ENCODE measurements at regions not wholly inside any gene's neighbourhood (a gene's known extent, or its start where the extent isn't known, plus 50 kb on each side); places are given as distances from the start of the nearest gene placed in this dataset.

- no peak overlapping the region for H3K4me3 ChIP-seq (ENCODE audit: low read depth in 1 of 2, low read length in 2 of 2)
- DNase-seq: no peak
- H3K4me1 ChIP-seq (ENCODE audit: insufficient read depth, low read length): no peaks in the 10 kb centered on the region
These were observed 1012.6 kb downstream of the BCL11A start for GRCh38 chr2:59540864-59541263.

GRCh38 chr2:59538398-59538911 lies 1015.0 kb downstream of the BCL11A start:
- peaks cover 3% of the 10 kb centered on the region for H3K9me3 ChIP-seq (ENCODE audit: insufficient read depth, low read length, severe bottlenecking)
- no peak overlapping the region for H3K4me2 ChIP-seq (ENCODE audit: insufficient read depth, low read length)
- H3K27ac ChIP-seq (ENCODE audit: low read length): no peak overlapping the region
- DNase-seq: no peak
- no peak for TF ChIP-seq CTCF (IDR thresholded peaks at IDR 0.05; ENCODE audit: borderline replicate concordance, extremely low read depth, low read length, poor library complexity, severe bottlenecking)
- TF ChIP-seq EZH2 (IDR thresholded peaks at IDR 0.05; ENCODE audit: borderline replicate concordance, low read depth, low read length, severe bottlenecking): no peak
- H2AFZ ChIP-seq (ENCODE audit: low read depth, low read length): no peak overlapping the region
- H4K20me1 ChIP-seq (ENCODE audit: insufficient read depth, low read length): no peaks in the 10 kb centered on the region
- no peaks in the 10 kb centered on the region for H3K27me3 ChIP-seq (ENCODE audit: insufficient read depth, low read length, poor library complexity)
- no peaks in the 10 kb centered on the region for H3K79me2 ChIP-seq (ENCODE audit: insufficient read depth, low read length)
- H3K4me1 ChIP-seq (ENCODE audit: insufficient read depth, low read length): no peaks in the 10 kb centered on the region
- H3K9ac ChIP-seq (ENCODE audit: low read depth, low read length): no peak overlapping the region
- no peaks in the 10 kb centered on the region for H3K36me3 ChIP-seq (ENCODE audit: insufficient read depth, low read length)
- no peak for ATAC-seq (ENCODE audit: insufficient read depth, low read depth)
- H3K4me3 ChIP-seq (ENCODE audit: low read depth in 1 of 2, low read length in 2 of 2): no peak overlapping the region

More at GRCh38 chr2:59540864-59541263, 1012.6 kb downstream of the BCL11A start:
- H3K9me3 ChIP-seq (ENCODE audit: insufficient read depth, low read length, severe bottlenecking): peaks cover 3% of the 10 kb centered on the region
- no peak overlapping the region for H3K27ac ChIP-seq (ENCODE audit: low read length)
- no peaks in the 10 kb centered on the region for H3K36me3 ChIP-seq (ENCODE audit: insufficient read depth, low read length)
- no peak overlapping the region for H2AFZ ChIP-seq (ENCODE audit: low read depth, low read length)
- ATAC-seq (ENCODE audit: insufficient read depth, low read depth): no peak
- no peaks in the 10 kb centered on the region for H3K27me3 ChIP-seq (ENCODE audit: insufficient read depth, low read length, poor library complexity)
- TF ChIP-seq EZH2 (IDR thresholded peaks at IDR 0.05; ENCODE audit: borderline replicate concordance, low read depth, low read length, severe bottlenecking) (no peak), CTCF (IDR thresholded peaks at IDR 0.05; ENCODE audit: borderline replicate concordance, extremely low read depth, low read length, poor library complexity, severe bottlenecking) (no peak)
- H3K9ac ChIP-seq (ENCODE audit: low read depth, low read length): no peak overlapping the region
- no peaks in the 10 kb centered on the region for H3K79me2 ChIP-seq (ENCODE audit: insufficient read depth, low read length)
- H4K20me1 ChIP-seq (ENCODE audit: insufficient read depth, low read length): no peaks in the 10 kb centered on the region
- no peak overlapping the region for H3K4me2 ChIP-seq (ENCODE audit: insufficient read depth, low read length)

DNA sequence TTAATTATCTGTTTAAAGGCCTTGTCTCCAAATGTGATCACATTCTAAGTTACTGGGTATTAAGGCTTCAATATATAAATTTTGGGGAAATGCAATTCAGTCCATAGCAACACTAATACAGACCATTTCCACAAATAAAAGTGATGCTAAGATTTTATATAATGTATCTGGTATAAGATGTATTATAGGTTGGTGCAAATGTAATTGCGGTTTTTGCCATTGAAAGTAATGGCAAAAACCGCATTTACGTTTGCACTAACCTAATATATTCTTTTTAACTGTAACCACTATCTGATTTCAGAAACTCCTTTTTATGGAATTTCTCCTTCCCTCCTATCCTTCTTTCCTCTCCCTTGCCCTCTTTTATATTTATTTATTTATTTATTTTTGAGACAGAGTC lies 1020.6 kb downstream of the BCL11A start:
- Histone ChIP-seq H3K4me1 (ENCODE audit: insufficient read depth, low read length) (peaks cover 19% of the 10 kb centered on the region), H4K20me1 (ENCODE audit: insufficient read depth, low read length) (no peaks in the 10 kb centered on the region), H3K4me2 (ENCODE audit: insufficient read depth, low read length) (no peak overlapping the region), H3K9me3 (ENCODE audit: insufficient read depth, low read length, severe bottlenecking) (peaks cover 2% of the 10 kb centered on the region), H3K27ac (ENCODE audit: low read length) (no peak overlapping the region), H3K36me3 (ENCODE audit: insufficient read depth, low read length) (no peaks in the 10 kb centered on the region), H3K4me3 (ENCODE audit: low read depth in 1 of 2, low read length in 2 of 2) (no peak overlapping the region), H3K79me2 (ENCODE audit: insufficient read depth, low read length) (no peaks in the 10 kb centered on the region), H3K27me3 (ENCODE audit: insufficient read depth, low read length, poor library complexity) (no peaks in the 10 kb centered on the region), H2AFZ (ENCODE audit: low read depth, low read length) (no peak overlapping the region), H3K9ac (ENCODE audit: low read depth, low read length) (no peak overlapping the region)
- ATAC-seq (ENCODE audit: insufficient read depth, low read depth) (no peak), DNase-seq (no peak)
- TF ChIP-seq CTCF (IDR thresholded peaks at IDR 0.05; ENCODE audit: borderline replicate concordance, extremely low read depth, low read length, poor library complexity, severe bottlenecking) (no peak), EZH2 (IDR thresholded peaks at IDR 0.05; ENCODE audit: borderline replicate concordance, low read depth, low read length, severe bottlenecking) (no peak)

DNA sequence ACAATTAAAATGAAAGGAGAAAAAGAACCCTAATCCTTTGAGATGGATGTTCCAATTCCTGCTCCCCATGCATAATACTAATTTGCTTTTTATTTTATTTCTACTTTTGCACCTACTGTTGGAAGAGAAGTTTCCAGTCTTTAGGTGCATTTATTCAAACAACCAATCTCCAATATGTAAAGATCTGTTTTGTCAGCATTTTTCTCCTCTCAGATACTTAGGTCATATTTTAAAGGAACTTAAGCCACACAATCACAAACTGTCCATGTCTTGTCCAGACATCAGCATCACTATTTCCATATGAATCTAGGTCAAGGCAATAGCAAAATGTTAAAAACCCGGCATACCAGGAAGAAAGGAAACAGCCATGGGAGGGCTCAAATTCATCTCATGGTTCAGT lies 1023.2 kb downstream of the BCL11A start:
- no peak overlapping the region for H3K4me3 ChIP-seq (ENCODE audit: low read depth in 1 of 2, low read length in 2 of 2)
- H3K27me3 ChIP-seq (ENCODE audit: insufficient read depth, low read length, poor library complexity): no peaks in the 10 kb centered on the region
- H3K27ac ChIP-seq (ENCODE audit: low read length): no peak overlapping the region
- H3K79me2 ChIP-seq (ENCODE audit: insufficient read depth, low read length): no peaks in the 10 kb centered on the region
- H3K9me3 ChIP-seq (ENCODE audit: insufficient read depth, low read length, severe bottlenecking): no peaks in the 10 kb centered on the region
- DNase-seq: no peak
- no peak overlapping the region for H2AFZ ChIP-seq (ENCODE audit: low read depth, low read length)
- TF ChIP-seq EZH2 (IDR thresholded peaks at IDR 0.05; ENCODE audit: borderline replicate concordance, low read depth, low read length, severe bottlenecking) (no peak), CTCF (IDR thresholded peaks at IDR 0.05; ENCODE audit: borderline replicate concordance, extremely low read depth, low read length, poor library complexity, severe bottlenecking) (no peak)
- H3K4me1 ChIP-seq (ENCODE audit: insufficient read depth, low read length): peaks cover 19% of the 10 kb centered on the region
- no peak overlapping the region for H3K4me2 ChIP-seq (ENCODE audit: insufficient read depth, low read length)
- ATAC-seq (ENCODE audit: insufficient read depth, low read depth): no peak
- H4K20me1 ChIP-seq (ENCODE audit: insufficient read depth, low read length): no peaks in the 10 kb centered on the region
- H3K36me3 ChIP-seq (ENCODE audit: insufficient read depth, low read length): no peaks in the 10 kb centered on the region
- H3K9ac ChIP-seq (ENCODE audit: low read depth, low read length): no peak overlapping the region
